ENCODE measurements at regions not wholly inside any gene's neighbourhood (a gene's known extent, or its start where the extent isn't known, plus 50 kb on each side); places are given as distances from the start of the nearest gene placed in this dataset.

DNA sequence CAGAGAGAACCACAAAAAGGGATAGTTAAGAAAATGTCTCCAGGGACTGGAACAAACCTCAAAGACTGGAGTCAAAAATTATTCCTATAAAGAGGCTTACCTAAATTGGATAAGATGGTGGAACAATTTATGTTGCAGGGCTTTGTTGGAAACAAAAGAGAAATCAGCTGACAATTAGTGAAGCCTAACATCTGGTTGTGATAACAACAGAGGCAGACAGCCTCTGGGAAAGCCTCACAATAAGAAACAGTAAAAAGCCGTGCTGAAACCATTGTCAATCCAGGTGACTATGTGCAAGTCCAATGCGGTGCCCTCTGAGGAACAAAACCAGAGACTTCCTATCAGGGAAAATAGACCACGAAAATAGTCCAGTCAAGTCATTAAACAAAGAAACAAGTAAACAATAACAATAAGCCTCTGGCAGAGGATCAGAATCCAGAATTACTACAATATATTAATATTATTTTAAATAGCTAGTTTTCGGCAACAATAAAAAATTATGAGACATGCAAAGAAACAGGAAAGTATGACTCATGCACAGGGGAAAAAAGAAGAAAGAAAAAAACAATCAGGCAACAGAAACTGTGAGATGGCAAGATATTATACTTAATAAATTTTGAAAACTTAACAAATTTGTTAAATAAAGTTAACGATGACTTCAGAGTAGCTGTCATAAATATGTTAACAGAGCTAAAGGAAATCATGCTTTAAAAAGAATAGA is 99.7 kb upstream of the RXFP2 start:
- TF ChIP-seq, protein P1, sequence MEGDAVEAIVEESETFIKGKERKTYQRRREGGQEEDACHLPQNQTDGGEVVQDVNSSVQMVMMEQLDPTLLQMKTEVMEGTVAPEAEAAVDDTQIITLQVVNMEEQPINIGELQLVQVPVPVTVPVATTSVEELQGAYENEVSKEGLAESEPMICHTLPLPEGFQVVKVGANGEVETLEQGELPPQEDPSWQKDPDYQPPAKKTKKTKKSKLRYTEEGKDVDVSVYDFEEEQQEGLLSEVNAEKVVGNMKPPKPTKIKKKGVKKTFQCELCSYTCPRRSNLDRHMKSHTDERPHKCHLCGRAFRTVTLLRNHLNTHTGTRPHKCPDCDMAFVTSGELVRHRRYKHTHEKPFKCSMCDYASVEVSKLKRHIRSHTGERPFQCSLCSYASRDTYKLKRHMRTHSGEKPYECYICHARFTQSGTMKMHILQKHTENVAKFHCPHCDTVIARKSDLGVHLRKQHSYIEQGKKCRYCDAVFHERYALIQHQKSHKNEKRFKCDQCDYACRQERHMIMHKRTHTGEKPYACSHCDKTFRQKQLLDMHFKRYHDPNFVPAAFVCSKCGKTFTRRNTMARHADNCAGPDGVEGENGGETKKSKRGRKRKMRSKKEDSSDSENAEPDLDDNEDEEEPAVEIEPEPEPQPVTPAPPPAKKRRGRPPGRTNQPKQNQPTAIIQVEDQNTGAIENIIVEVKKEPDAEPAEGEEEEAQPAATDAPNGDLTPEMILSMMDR (IDR thresholded peaks at IDR 0.05): no peak
- TF ChIP-seq POLR2A (IDR thresholded peaks at IDR 0.05): no peak

Measured in breast epithelium (tissue), 3 donors.